Activated CD4-positive, CD25-positive, alpha-beta regulatory T cell treated with anti-CD3 and anti-CD28 coated beads, Interleukin-2, amount 50 U/mL, for 24 hours (primary cell): ENCODE measurements at regions not wholly inside any gene's neighbourhood (a gene's known extent, or its start where the extent isn't known, plus 50 kb on each side); places are given as distances from the start of the nearest gene placed in this dataset.

Source experiments
- ATAC-seq, 2 donors: fragments of 150-1000 bp; cut with Tn5 transposase; one replicate each; pipeline ENCODE4 v1.10.0; 2021; ENCODE audit warnings: mild to moderate bottlenecking in 1 of 2, moderate library complexity in 1 of 2

DNA sequence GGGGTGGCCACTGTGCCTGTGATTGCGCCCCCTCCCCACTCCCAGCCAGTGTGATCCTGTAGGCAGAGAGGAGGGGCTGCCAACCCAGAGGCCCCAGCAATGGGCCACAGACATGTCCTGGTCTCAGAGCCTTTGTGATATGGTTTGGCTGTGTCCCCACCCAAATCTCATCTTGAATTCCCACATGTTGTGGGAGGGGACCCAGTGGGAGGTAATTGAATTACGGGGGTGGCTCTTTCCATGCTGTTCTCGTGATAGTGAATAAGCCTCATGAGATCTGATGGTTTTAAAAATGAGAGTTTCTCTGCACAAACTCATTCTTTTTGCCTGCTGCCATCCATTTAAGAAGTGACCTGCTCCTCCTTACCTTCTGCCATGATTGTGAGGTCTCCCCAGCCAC is 56.8 kb upstream of the ZNF469 start:
- ATAC-seq: no peak

DNA sequence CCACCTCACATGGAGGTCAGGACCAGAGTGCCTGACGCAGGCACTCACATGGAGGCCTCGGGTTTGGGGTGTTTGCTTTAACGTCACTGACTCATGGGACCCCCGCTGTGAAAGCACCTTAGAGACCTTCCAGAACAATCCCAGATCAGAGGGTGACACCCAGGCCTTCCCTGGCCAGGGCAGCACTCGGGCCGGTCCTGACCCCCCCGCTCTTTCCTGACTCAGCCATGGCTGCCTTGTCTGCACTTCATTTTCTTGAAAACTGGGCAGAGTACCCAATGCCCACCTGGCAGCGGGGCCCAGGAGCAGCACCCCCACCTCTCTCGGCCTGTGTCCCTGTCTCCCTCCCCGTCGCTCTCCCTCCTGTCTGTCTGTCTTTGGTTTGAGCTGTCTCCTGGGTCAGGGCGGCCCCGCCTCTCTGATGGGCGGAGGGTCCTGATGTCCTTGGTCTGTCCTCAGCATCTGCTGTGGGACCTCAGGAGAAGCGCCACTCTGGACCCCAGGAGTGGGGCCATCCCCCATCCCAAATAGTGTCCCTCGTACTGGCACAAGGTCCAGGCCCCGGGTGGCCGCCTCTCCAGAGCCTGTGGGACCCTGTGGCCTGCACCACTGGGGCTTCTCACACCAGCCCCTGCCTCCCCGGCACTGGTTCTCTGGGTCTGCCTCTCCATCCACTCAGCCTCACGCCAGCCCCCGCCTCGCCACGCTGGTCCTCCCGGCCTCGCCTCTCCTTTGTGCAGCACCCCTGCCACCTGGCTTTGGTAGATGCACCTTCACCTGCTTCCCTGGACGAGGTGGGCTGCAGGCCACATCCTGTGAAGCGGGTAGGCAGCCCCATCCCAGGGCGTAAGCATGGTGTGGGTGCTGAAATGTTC is 55.9 kb upstream of the ZNF469 start:
- ATAC-seq: no peak

DNA sequence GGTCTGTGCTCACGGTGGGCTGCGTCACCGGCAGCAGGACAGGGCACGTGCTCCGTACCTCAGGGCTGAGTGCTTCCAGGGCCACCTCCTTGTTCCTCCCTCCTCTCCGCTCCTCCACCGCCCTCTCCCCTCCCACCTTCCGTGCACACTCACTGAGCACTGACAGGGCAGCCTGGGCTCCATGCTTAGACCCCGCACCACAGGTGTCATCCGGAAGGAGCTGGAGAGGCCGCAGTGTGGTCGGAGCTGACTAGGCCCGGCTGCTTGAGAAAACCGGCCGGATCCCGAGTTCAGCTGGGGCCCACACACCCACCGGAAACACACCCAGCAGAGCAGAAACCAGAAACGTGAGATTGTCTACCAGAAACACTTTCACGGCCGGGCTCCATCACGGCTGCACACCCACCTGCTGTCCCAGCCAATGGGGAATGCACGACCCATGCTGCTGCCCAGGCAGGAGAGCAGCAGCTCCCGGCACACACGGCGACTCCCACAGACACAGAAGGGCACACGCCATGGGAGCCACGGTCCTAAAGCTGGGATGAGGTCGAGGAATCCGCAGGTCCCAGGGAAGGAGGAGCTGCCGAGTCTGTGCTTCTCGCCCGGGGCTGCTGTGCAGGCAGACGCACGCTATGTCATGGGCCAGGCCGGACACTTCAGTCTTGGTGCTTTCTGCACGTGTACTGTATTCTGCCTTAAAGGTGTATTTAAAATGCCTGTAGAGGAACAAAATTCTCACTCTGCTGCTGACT is 55.0 kb upstream of the ZNF469 start:
- ATAC-seq: no peak

DNA sequence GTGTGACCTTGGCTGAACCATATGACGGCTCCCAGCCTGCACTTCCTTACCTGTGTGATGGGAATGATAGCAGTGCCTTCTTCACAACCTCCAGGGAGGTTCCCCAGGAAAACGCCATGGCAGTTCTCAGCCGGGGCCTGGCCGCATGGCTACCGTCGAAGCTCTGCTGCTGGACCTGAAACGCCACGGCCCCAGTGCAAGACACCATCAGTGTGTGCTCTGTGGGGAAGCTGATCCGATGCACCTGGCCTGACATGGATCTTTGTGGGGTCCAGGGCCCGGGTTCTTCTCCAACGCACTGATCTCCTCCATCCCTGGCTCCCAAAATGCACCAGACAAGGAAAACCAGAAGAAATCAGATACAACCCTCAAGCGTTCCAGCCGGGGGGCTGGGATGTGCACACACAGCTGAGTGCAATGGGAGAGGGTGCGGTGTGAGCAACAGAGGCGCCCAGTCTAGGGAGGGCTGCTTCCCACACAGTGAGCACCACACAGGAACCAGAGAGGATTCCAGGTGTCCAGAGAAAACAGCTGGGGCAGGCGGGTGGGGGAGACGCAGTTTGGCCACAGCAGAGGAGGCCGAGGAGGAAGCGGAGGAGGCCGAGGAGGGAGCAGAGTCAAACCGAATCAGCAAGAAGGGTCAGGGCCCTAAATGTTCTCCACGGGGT is 54.3 kb upstream of the ZNF469 start:
- no peak for ATAC-seq

DNA sequence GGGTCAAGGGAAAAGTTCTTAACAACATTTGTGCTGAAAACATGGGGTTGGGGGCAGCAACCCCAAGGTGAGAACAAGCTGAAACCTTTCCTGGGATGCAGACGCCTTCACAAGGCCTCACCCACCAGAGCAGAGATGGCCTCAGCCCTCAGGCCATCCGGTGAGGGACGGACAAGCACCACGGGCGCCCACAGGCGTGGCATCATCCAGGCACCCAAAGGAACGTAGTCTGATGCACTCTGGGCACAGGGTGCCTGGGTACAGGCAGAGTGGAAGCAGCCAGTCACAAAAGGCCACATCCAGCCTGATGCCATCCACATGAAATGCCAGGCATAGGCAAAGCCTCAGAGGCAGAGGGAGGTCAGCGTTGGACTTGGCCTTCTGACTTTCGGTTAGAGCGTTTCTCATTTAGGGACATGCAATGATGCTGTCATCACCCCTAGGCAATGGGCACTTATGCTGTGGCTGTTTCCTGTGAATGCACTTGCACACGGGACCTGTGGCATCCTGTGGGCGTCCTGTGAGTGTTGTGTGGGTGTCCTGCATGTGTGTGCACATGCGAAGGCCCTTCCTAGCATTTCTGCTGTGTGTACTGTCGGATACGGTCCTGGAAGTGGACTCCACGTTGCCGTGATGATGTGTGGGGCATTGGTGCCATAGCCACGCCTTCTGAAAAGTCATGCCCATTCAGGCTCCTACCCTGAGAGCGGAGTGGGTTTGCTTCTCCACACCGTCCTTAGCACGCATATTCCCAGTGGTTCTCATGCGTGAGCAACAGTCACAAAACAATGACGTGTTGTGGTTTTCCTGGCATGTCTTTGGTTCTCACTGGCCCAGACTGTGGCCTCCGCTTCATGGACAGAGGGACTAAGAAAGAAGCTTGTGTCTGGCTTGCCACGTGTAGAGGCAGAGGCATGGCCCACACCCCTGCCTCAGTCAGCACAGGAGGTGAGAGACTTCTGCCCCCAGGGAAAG is 52.7 kb upstream of the ZNF469 start:
- ATAC-seq: no peak

DNA sequence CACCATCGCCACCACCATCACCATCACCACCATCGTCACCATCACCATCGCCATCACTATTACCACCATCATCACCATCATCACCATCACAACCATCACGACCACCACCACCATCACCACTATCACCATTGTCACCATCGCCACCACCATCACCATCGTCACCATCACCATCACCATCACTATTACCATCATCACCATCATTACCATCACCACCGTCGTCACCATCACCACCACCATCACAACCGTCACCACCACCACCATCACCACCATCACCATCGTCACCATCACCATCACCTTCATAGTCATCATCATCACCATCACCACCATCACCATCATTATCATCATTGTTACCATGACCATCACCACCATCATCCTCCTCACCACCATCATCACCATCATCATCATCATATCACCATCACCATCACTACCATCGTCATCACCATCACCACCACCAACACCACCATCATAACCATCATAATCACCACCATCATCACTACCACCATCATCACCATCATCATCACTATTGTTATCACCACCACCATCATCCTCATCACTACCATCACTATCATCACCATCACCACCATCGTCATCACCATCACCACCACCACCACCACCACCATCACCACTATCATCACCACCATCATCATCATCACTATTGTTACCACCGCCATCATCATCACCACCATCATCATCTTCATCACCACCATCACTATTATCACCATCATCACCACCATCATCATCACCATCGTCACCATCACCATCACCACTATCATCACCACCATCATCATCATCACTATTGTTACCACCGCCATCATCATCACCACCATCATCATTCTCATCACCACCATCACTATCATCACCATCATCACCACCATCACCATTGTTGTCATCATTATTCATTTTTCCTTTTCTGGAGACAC is 51.5 kb upstream of the ZNF469 start:
- ATAC-seq: no peak

DNA sequence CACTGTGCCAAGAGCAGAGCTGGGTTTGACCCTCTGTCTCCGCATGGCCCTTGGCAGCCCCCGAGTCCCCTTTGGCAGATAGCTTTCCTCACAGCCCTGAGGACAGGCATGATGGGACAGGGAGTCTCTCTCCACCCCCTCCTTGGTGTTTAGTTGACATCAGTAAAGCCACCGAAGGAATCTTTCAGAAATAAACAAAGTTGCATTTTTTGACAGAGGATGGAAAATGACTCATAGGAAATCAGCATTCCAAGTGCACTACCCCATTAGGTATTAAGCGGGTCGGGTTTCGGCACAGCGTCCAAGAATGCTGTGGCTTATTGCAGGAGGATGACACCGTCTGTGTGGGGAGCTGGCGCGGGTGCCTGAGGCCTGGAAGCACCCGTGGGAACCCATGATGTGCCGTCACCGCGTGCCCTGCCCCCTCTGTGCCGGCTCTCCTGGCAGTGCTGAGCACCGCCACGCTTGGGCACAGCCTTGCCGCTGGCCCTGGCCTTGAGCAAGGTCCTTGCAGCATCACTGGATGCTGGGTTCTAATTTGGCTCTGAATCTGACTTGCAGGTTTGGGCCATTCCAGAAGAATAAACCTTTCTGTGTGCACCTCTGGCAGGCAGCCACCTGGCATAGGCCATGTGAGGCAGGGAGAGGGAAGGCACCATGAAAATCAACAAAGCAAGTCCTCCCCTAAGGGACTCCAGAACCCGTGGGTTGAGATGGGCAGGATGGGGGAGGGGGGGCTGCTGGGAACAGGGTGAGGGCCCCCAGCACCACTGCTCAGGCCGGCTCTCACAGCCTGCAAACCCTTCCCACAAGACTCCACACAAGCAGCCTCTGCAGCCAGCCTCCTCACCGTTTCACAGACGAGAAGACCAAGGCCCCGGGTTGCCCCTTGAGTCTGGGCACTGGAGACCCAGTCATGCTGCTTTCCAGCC is 50.5 kb upstream of the ZNF469 start:
- peak in 1 of 2 donors; percentile 7 for ATAC-seq

DNA sequence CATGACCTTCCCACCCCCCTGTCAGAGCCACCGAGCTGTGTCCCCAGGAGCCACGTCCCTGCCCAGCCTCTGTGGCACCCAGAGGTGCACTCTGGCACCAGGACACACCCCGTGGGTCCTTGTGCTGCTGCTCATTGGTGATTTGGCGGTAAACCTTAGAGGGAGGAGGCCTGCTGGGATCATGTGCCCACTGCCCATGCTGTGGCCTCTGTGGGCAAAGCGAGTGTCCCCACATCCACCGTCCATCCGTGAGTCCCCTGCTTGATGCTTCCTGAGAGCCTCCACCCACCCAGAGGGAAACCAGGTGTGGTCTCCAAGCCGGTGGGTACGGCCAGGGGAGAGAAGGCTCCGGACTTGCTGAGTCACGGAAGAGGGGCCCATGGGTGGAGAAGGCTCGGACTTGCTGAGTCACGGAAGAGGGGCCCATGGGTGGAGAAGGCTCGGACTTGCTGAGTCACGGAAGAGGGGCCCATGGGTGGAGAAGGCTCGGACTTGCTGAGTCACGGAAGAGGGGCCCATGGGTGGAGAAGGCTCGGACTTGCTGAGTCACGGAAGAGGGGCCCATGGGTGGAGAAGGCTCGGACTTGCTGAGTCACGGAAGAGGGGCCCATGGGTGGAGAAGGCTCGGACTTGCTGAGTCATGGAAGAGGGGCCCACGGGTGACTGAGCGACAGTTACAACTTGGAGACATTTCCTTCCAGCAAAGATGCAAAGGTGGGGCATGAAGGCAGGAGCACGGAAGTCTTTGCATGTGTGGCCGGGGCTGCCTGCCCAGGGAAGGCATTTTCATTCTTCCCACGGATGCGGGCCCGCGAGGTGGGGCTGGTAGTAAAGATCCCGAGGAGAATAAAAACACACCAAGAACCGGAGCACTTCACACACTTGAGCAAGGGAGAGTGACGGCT is 49.6 kb upstream of the ZNF469 start:
- peak; percentile 46 to 53 for ATAC-seq
